HEK293 (cell line): ENCODE measurements at regions not wholly inside any gene's neighbourhood (a gene's known extent, or its start where the extent isn't known, plus 50 kb on each side); places are given as distances from the start of the nearest gene placed in this dataset.

Source experiments
- CTCF ChIP-seq: fragments of 450-650 bp; formaldehyde crosslinking; IDR thresholded peaks from 2 replicates; pipeline ENCODE4 v1.5.1; 2016; ENCODE audit warnings: missing biosample characterization, missing genetic modification characterization
- GFI1B ChIP-seq: fragments of 450-650 bp; formaldehyde crosslinking; IDR thresholded peaks from 2 replicates; pipeline ENCODE4 v1.5.1; 2016; ENCODE audit warnings: missing biosample characterization, missing genetic modification characterization
- REST ChIP-seq: fragments of 450-650 bp; formaldehyde crosslinking; IDR thresholded peaks from 2 replicates; pipeline ENCODE4 v1.5.1; 2016; ENCODE audit warnings: missing biosample characterization, missing genetic modification characterization
- ZIC2 ChIP-seq: fragments of 450-650 bp; formaldehyde crosslinking; IDR thresholded peaks from 2 replicates; pipeline ENCODE4 v1.5.1; 2016; ENCODE audit warnings: missing biosample characterization, missing genetic modification characterization
- ZNF223 ChIP-seq: fragments of 450-650 bp; formaldehyde crosslinking; IDR thresholded peaks from 2 replicates; pipeline ENCODE4 v1.5.1; 2016; ENCODE audit warnings: missing biosample characterization, missing genetic modification characterization
- TF ChIP-seq, protein P1 (sequence below): fragments of 450-650 bp; formaldehyde crosslinking; IDR thresholded peaks from 2 replicates; pipeline ENCODE4 v1.5.1; 2016; ENCODE audit warnings: missing biosample characterization, missing genetic modification characterization
- TF ChIP-seq, protein P2 (sequence below): fragments of 450-650 bp; formaldehyde crosslinking; IDR thresholded peaks from 2 replicates; pipeline ENCODE4 v1.5.1; 2017; ENCODE audit warnings: missing biosample characterization, missing genetic modification characterization

DNA sequence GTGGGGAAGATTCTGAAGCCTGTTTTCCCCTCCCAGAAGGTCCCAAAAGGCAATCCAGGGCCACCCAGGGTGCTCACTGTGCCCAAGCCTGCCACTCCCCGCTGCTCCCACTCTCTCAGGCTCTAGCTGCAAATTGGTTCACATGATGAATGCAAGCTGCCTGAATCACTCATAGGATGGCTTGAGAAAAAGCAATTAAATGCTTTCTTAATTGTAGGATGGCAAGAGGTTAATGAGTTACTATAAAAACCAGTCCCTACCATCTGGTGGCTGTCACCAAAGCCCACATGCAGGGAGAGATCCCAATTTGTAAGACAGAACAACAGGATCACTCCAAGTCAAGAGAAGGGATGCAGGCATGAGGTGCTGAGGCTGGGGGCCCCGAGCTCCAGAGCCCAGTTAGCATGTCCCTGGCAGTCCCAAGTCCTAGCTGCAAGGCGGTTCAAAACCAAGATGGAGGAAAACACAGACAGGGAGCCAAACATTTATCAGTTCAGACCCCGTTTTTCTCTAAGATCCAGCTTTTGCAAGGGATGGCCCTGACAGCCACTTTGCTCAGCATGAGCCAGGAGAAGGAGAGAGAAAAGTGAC is 207.1 kb downstream of the UACA start:
- TF ChIP-seq ZIC2 (tag by site-specific recombination) (peak; percentile 40; the same call in 1 of the 2 replicates), ZNF223 (tag by site-specific recombination) (no peak), CTCF (tag by site-specific recombination) (no peak), REST (tag by site-specific recombination) (no peak), GFI1B (tag by site-specific recombination) (no peak)
- TF ChIP-seq, protein P1, sequence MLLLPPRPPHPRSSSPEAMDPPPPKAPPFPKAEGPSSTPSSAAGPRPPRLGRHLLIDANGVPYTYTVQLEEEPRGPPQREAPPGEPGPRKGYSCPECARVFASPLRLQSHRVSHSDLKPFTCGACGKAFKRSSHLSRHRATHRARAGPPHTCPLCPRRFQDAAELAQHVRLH (tag by site-specific recombination) = no peak
- TF ChIP-seq, protein P2, sequence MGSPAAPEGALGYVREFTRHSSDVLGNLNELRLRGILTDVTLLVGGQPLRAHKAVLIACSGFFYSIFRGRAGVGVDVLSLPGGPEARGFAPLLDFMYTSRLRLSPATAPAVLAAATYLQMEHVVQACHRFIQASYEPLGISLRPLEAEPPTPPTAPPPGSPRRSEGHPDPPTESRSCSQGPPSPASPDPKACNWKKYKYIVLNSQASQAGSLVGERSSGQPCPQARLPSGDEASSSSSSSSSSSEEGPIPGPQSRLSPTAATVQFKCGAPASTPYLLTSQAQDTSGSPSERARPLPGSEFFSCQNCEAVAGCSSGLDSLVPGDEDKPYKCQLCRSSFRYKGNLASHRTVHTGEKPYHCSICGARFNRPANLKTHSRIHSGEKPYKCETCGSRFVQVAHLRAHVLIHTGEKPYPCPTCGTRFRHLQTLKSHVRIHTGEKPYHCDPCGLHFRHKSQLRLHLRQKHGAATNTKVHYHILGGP = no peak
